Astrocyte (in vitro differentiated cells and primary cell): ENCODE measurements at regions not wholly inside any gene's neighbourhood (a gene's known extent, or its start where the extent isn't known, plus 50 kb on each side); places are given as distances from the start of the nearest gene placed in this dataset.

Experiments
- DNase-seq: peaks from one replicate; pipeline ENCODE4 v3.0.0-alpha.2; 2010; ENCODE audit warnings: low read depth
- FAIRE-seq: peaks from 2 replicates; lab custom pipeline; 2011; peaks lifted over from hg19 to GRCh38; lab: Jason Lieb, UNC
- H2AFZ ChIP-seq: 2 replicates; pipeline ENCODE4 v1.6.0; 2012; ENCODE audit warnings: low read depth, low read length, inconsistent platforms
- H3K27ac ChIP-seq: 2 replicates; pipeline ENCODE4 v1.5.1; 2011; ENCODE audit warnings: low read depth, low read length, inconsistent platforms
- H3K27me3 ChIP-seq: 2 replicates; pipeline ENCODE4 v1.6.0; 2011; ENCODE audit warnings: low read length, inconsistent platforms; ENCODE audit not compliant: insufficient read depth
- H3K36me3 ChIP-seq: 2 replicates; pipeline ENCODE4 v1.5.1; 2011; ENCODE audit warnings: low read length, inconsistent platforms; ENCODE audit not compliant: insufficient read depth
- H3K4me1 ChIP-seq: 2 replicates; pipeline ENCODE4 v1.5.1; 2011; ENCODE audit warnings: low read length, inconsistent platforms; ENCODE audit not compliant: insufficient read depth
- H3K4me2 ChIP-seq: 2 replicates; pipeline ENCODE4 v1.6.0; 2012; ENCODE audit warnings: low read length, inconsistent platforms
- H3K4me3 ChIP-seq: 2 replicates; pipeline ENCODE4 v1.5.1; 2011; ENCODE audit warnings: low read depth, mild to moderate bottlenecking, low read length, inconsistent platforms; ENCODE audit not compliant: insufficient read depth
- H3K79me2 ChIP-seq: 2 replicates; pipeline ENCODE4 v1.6.0; 2012; ENCODE audit warnings: mild to moderate bottlenecking, low read length, inconsistent platforms; ENCODE audit not compliant: insufficient read depth
- H3K9ac ChIP-seq: 2 replicates; pipeline ENCODE4 v1.6.0; 2012; ENCODE audit warnings: mild to moderate bottlenecking, low read length, inconsistent platforms
- H3K9me3 ChIP-seq: 2 replicates; pipeline ENCODE4 v1.5.1; 2012; ENCODE audit warnings: low read depth, mild to moderate bottlenecking, low read length, inconsistent platforms; ENCODE audit not compliant: insufficient read depth
- H4K20me1 ChIP-seq: 2 replicates; pipeline ENCODE4 v1.6.0; 2012; ENCODE audit warnings: low read length, inconsistent platforms; ENCODE audit not compliant: insufficient read depth
- H3K27ac Mint-ChIP-seq: one replicate; pipeline ENCODE4 v1.8.0; 2021; ENCODE audit warnings: mild to moderate bottlenecking, mixed read lengths; ENCODE audit not compliant: unreplicated experiment
- H3K27me3 Mint-ChIP-seq: one replicate; pipeline ENCODE4 v1.8.0; 2021; ENCODE audit warnings: low read depth, mixed read lengths; ENCODE audit not compliant: unreplicated experiment
- H3K36me3 Mint-ChIP-seq: one replicate; pipeline ENCODE4 v1.8.0; 2021; ENCODE audit warnings: low read depth, mixed read lengths; ENCODE audit not compliant: unreplicated experiment
- H3K4me1 Mint-ChIP-seq: one replicate; pipeline ENCODE4 v1.8.0; 2021; ENCODE audit warnings: low read depth, mixed read lengths; ENCODE audit not compliant: unreplicated experiment
- H3K4me3 Mint-ChIP-seq: one replicate; pipeline ENCODE4 v1.8.0; 2021; ENCODE audit warnings: mild to moderate bottlenecking, moderate library complexity, mixed read lengths; ENCODE audit not compliant: unreplicated experiment
- H3K9me3 Mint-ChIP-seq: one replicate; pipeline ENCODE4 v1.8.0; 2021; ENCODE audit warnings: mild to moderate bottlenecking, mixed read lengths; ENCODE audit not compliant: unreplicated experiment
- CTCF ChIP-seq: IDR thresholded peaks from 2 replicates; pipeline ENCODE4 v1.5.1; 2011; ENCODE audit warnings: low read depth, mild to moderate bottlenecking, inconsistent platforms, low read length, moderate library complexity; ENCODE audit not compliant: insufficient read depth
- EZH2 ChIP-seq: IDR thresholded peaks from 2 replicates; pipeline ENCODE4 v1.6.1; 2012; ENCODE audit warnings: mild to moderate bottlenecking, low read length, inconsistent platforms; ENCODE audit not compliant: insufficient read depth

DNA sequence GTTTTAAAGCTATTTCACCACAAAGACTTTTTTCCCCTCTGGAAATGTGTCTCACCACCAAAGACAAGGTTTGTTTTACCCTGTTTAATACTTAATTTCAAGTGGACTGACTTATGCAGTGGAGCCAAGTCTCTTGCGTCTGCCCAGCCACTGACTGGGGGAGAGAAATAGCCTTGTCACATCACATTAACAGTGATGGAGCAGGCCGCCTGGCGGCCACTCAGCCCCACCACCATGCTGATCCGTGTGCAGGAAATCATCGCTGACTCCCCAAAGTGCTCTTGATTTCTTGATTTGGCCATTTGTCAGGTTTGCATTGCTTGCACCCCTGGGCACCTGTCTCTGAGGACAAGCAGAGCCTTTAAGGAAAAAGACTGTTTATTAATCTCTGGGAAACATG is 334.1 kb downstream of the GLRX3 start:
- Histone ChIP-seq H3K79me2 (no peaks in the 10 kb centered on the region), H3K27me3 (no peaks in the 10 kb centered on the region), H3K27ac (no peak overlapping the region), H4K20me1 (no peaks in the 10 kb centered on the region), H3K4me1 (no peaks in the 10 kb centered on the region), H3K36me3 (no peaks in the 10 kb centered on the region), H3K9me3 (peaks cover 18% of the 10 kb centered on the region), H3K4me3 (no peak overlapping the region), H3K4me2 (no peak overlapping the region), H3K9ac (no peak overlapping the region), H2AFZ (no peak overlapping the region)
- Mint-ChIP-seq H3K4me3 (no peak overlapping the region), H3K36me3 (no peaks in the 10 kb centered on the region), H3K9me3 (peaks cover 9% of the 10 kb centered on the region), H3K27me3 (no peaks in the 10 kb centered on the region), H3K4me1 (no peaks in the 10 kb centered on the region), H3K27ac (no peak overlapping the region)
- TF ChIP-seq CTCF (no peak), EZH2 (no peak)
- DNase-seq (no peak), FAIRE-seq (no peak)

DNA sequence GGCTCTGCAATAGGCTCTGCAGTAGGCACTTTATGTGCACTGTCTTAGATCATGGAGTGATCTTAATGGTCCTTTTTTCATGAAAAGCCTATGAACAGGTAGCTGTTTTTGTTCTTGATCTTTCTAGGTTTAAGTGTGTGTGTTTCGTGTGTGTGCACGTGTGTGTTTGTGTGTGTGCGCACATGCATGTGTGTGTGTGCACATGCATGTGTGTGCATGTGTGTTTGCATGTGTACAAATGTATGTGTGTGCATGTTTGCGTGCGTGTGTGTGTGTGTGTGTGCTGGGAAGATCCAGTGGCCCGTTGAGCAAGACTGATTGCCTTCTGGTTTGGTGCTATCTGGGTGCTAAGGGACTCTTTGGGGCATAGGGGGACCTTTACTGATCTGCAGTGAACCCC is 334.8 kb downstream of the GLRX3 start:
- Mint-ChIP-seq H3K27ac (no peak overlapping the region), H3K4me3 (no peak overlapping the region), H3K36me3 (no peaks in the 10 kb centered on the region), H3K9me3 (peaks cover 13% of the 10 kb centered on the region), H3K4me1 (no peaks in the 10 kb centered on the region), H3K27me3 (no peaks in the 10 kb centered on the region)
- Histone ChIP-seq H3K4me2 (no peak overlapping the region), H3K4me1 (no peaks in the 10 kb centered on the region), H3K36me3 (no peaks in the 10 kb centered on the region), H4K20me1 (no peaks in the 10 kb centered on the region), H2AFZ (no peak overlapping the region), H3K79me2 (no peaks in the 10 kb centered on the region), H3K4me3 (no peak overlapping the region), H3K27ac (no peak overlapping the region), H3K27me3 (no peaks in the 10 kb centered on the region), H3K9me3 (peaks cover 13% of the 10 kb centered on the region), H3K9ac (no peak overlapping the region)
- no peak for FAIRE-seq
- no peak for DNase-seq
- TF ChIP-seq EZH2 = no peak
- no peak for TF ChIP-seq CTCF

DNA sequence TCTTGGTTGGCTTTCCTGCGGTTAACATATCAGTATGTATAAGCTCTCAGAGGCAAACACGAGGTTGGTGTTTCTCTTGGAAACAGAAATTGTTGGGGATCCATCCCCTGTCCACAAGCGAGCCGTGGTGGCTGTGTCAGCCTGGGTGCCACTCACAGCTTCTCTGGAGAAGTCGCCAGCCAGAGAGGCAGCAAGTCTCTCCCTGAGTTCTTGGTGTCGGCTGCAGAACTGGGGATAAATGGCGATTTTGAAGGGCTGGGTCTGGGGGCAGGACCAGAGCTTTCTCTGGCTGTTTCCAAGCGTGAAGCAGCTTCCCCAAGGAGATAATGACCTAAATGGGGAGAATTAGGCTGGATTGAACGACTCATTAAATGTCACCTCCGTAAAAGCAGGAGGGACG is 335.3 kb downstream of the GLRX3 start:
- no peak for FAIRE-seq
- no peaks in the 10 kb centered on the region for H4K20me1 ChIP-seq
- peaks cover 13% of the 10 kb centered on the region for H3K9me3 Mint-ChIP-seq
- no peak overlapping the region for H3K27ac ChIP-seq
- no peaks in the 10 kb centered on the region for H3K36me3 ChIP-seq
- no peak overlapping the region for H3K4me3 Mint-ChIP-seq
- no peak overlapping the region for H3K4me2 ChIP-seq
- H3K9me3 ChIP-seq = peaks cover 13% of the 10 kb centered on the region
- H3K79me2 ChIP-seq = no peaks in the 10 kb centered on the region
- TF ChIP-seq CTCF (no peak), EZH2 (no peak)
- no peaks in the 10 kb centered on the region for H3K27me3 ChIP-seq
- H3K9ac ChIP-seq = no peak overlapping the region
- H3K4me1 Mint-ChIP-seq = no peaks in the 10 kb centered on the region
- H3K36me3 Mint-ChIP-seq = no peaks in the 10 kb centered on the region
- no peaks in the 10 kb centered on the region for H3K4me1 ChIP-seq
- no peaks in the 10 kb centered on the region for H3K27me3 Mint-ChIP-seq
- H3K4me3 ChIP-seq = no peak overlapping the region
- H2AFZ ChIP-seq = no peak overlapping the region
- no peak for DNase-seq
- H3K27ac Mint-ChIP-seq = no peak overlapping the region
